Suprapubic skin (tissue), 3 donors: ENCODE measurements at regions not wholly inside any gene's neighbourhood (a gene's known extent, or its start where the extent isn't known, plus 50 kb on each side); places are given as distances from the start of the nearest gene placed in this dataset.

Source experiments
- CTCF ChIP-seq, 2 donors: fragments of 200-600 bp in 1 of 2; fragments of 450-650 bp in 1 of 2; sonication (generic) in 1 of 2; IDR thresholded peaks; one replicate each; pipeline ENCODE4 v1.5.1; 2016 to 2019; ENCODE audit warnings: antibody characterized with exemption in 2 of 2, mild to moderate bottlenecking in 1 of 2, moderate library complexity in 1 of 2
- EP300 ChIP-seq: sonication (generic); formaldehyde crosslinking; IDR thresholded peaks from one replicate; pipeline ENCODE4 v1.6.1; 2017; ENCODE audit warnings: antibody characterized with exemption
- POLR2A ChIP-seq, 2 donors: fragments of 450-650 bp; IDR thresholded peaks; one replicate each; pipeline ENCODE4 v1.6.1; 2017; ENCODE audit warnings: antibody characterized with exemption in 2 of 2, mild to moderate bottlenecking in 2 of 2, moderate library complexity in 2 of 2

GRCh38 chr19:28885965-28886364 lies 327.0 kb downstream of the UQCRFS1 start:
- no peak for TF ChIP-seq POLR2A (IDR thresholded peaks at IDR 0.05)
- TF ChIP-seq CTCF (IDR thresholded peaks at IDR 0.05): no peak
- no peak for TF ChIP-seq EP300
